AG04450 (cell line): ENCODE measurements at regions not wholly inside any gene's neighbourhood (a gene's known extent, or its start where the extent isn't known, plus 50 kb on each side); places are given as distances from the start of the nearest gene placed in this dataset.

ENCODE experiments used
- CTCF ChIA-PET: fragments of 300-600, 350-600 bp; formaldehyde crosslinking; extraction: SDS; loops from one replicate; lab custom pipeline; 2022; ENCODE audit warnings: antibody characterized with exemption, inconsistent platforms; lab: Charles Lee
- POLR2A ChIA-PET: fragments of 350-600 bp; formaldehyde crosslinking; extraction: SDS; loops from one replicate; lab custom pipeline; 2021; ENCODE audit warnings: antibody characterized with exemption, inconsistent platforms; lab: Yijun Ruan, JAX
- DNase-seq: peaks from one replicate; pipeline ENCODE4 v3.0.0-alpha.2; 2011; ENCODE audit warnings: low read depth, low spot score
- H3K27ac ChIP-seq: one replicate; pipeline ENCODE4 v1.5.1; 2012; ENCODE audit warnings: low read depth, low read length, control low read depth
- H3K27me3 ChIP-seq: one replicate; pipeline ENCODE4 v1.6.0; 2012; ENCODE audit warnings: low read length; ENCODE audit not compliant: control insufficient read depth, insufficient read depth
- H3K4me3 ChIP-seq: 2 replicates; pipeline ENCODE4 v1.5.1; 2011; ENCODE audit warnings: mild to moderate bottlenecking, low read depth, low read length, control low read depth
- H3K9me3 ChIP-seq: 2 replicates; pipeline ENCODE4 v1.5.1; 2012; ENCODE audit warnings: low read length; ENCODE audit not compliant: control insufficient read depth, insufficient read depth
- CTCF ChIP-seq: IDR thresholded peaks from 2 replicates; pipeline ENCODE4 v1.5.1; 2011; ENCODE audit warnings: low read depth, low read length, control low read depth, inconsistent platforms

- H3K4me3 ChIP-seq: no peak overlapping the region
- no peak overlapping the region for H3K27ac ChIP-seq
- peaks cover 39% of the 10 kb centered on the region for H3K9me3 ChIP-seq
- POLR2A ChIA-PET: no interaction called here
- no peak for DNase-seq
- no peaks in the 10 kb centered on the region for H3K27me3 ChIP-seq
- TF ChIP-seq CTCF: no peak
- CTCF ChIA-PET: no interaction called here
Measured at GRCh38 chr19:28652765-28653164, 560.2 kb downstream of the UQCRFS1 start.

DNA sequence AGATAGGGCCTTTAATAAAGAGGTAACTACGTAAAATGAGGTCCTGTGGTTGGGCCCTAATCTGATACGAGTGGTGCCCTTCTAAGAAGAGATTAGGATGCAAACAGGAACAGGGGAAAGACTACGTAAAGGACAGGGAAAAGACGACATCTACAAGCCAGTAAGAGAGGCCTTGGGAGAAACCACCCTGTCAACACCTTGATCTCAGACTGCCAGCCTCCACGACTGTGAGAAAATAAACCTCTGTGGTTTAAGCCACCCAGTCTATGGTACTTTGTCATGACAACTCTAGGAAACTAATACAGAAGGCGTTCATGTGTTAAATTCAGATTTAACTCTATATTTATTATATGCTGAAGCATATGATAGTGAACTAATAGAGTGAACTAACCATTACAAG lies 566.3 kb downstream of the UQCRFS1 start:
- Histone ChIP-seq H3K9me3 (peaks cover 18% of the 10 kb centered on the region), H3K4me3 (no peak overlapping the region), H3K27ac (no peak overlapping the region), H3K27me3 (no peaks in the 10 kb centered on the region)
- POLR2A ChIA-PET: no interaction called here
- DNase-seq: no peak
- no peak for TF ChIP-seq CTCF
- CTCF ChIA-PET: interaction anchor here (0.5 kb wide), 1 partner anchor 950 kb away, joined by 5 read pairs; no protein-coding TSS in a partner anchor

- no peak for TF ChIP-seq CTCF
- Histone ChIP-seq H3K9me3 (peaks cover 18% of the 10 kb centered on the region), H3K4me3 (no peak overlapping the region), H3K27ac (no peak overlapping the region), H3K27me3 (no peaks in the 10 kb centered on the region)
- CTCF ChIA-PET: no interaction called here
- POLR2A ChIA-PET: no interaction called here
- DNase-seq: no peak
Measured at GRCh38 chr19:28644169-28644775, 568.7 kb downstream of the UQCRFS1 start.

- no peak for DNase-seq
- POLR2A ChIA-PET: no interaction called here
- H3K4me3 ChIP-seq: no peak overlapping the region
- H3K9me3 ChIP-seq: peaks cover 18% of the 10 kb centered on the region
- H3K27me3 ChIP-seq: no peaks in the 10 kb centered on the region
- CTCF ChIA-PET: no interaction called here
- TF ChIP-seq CTCF: no peak
- H3K27ac ChIP-seq: no peak overlapping the region
Measured at GRCh38 chr19:28642787-28643683, 569.9 kb downstream of the UQCRFS1 start.

- Histone ChIP-seq H3K27ac (no peak overlapping the region), H3K9me3 (peaks cover 22% of the 10 kb centered on the region), H3K4me3 (no peak overlapping the region), H3K27me3 (no peaks in the 10 kb centered on the region)
- no peak for DNase-seq
- POLR2A ChIA-PET: no interaction called here
- CTCF ChIA-PET: no interaction called here
- no peak for TF ChIP-seq CTCF
Measured at GRCh38 chr19:28641395-28641794, 571.6 kb downstream of the UQCRFS1 start.
